Stomach smooth muscle (tissue), 2 donors: ENCODE measurements at regions not wholly inside any gene's neighbourhood (a gene's known extent, or its start where the extent isn't known, plus 50 kb on each side); places are given as distances from the start of the nearest gene placed in this dataset.
"Not testable (repeated sequence)": the region's sequence is repeated elsewhere in the genome, so short reads cannot be mapped to it uniquely, and the experiment has no call there.

ENCODE experiments used
- H3K27ac ChIP-seq: one replicate; pipeline ENCODE4 v1.7.0; 2013; ENCODE audit warnings: mild to moderate bottlenecking, low read length, inconsistent platforms
- H3K27me3 ChIP-seq, 2 donors: one replicate each; pipeline ENCODE4 v1.7.0; 2013; ENCODE audit warnings: low read length in 2 of 2; ENCODE audit not compliant: insufficient read depth in 2 of 2, control insufficient read depth in 1 of 2
- H3K36me3 ChIP-seq, 2 donors: one replicate each; pipeline ENCODE4 v1.7.0; 2013; ENCODE audit warnings: low read length in 2 of 2; ENCODE audit not compliant: control insufficient read depth in 2 of 2, insufficient read depth in 2 of 2
- H3K4me1 ChIP-seq: one replicate; pipeline ENCODE4 v1.7.0; 2013; ENCODE audit warnings: low read length; ENCODE audit not compliant: control insufficient read depth, insufficient read depth
- H3K4me3 ChIP-seq, 2 donors: one replicate each; pipeline ENCODE4 v1.7.0; 2013; ENCODE audit warnings: low read length in 2 of 2
- H3K9ac ChIP-seq, 2 donors: one replicate each; pipeline ENCODE4 v1.7.0; 2013; ENCODE audit warnings: low read length in 2 of 2, mild to moderate bottlenecking in 1 of 2
- H3K9me3 ChIP-seq, 2 donors: one replicate each; pipeline ENCODE4 v1.7.0; 2013; ENCODE audit warnings: low read length in 2 of 2; ENCODE audit not compliant: control insufficient read depth in 2 of 2
- donor health status: healthy.
- donor health status: Pancreatic carcinoma.

- Histone ChIP-seq H3K27ac (no peak overlapping the region), H3K9me3 (peaks cover 0 to 10% of the 10 kb centered on the region in 2 donors), H3K9ac (no peak overlapping the region), H3K36me3 (no peaks in the 10 kb centered on the region), H3K4me1 (no peaks in the 10 kb centered on the region), H3K27me3 (no peaks in the 10 kb centered on the region), H3K4me3 (no peak overlapping the region)
Measured at GRCh38 chr6:19892260-19892659, 55.1 kb downstream of the ID4 start.

- Histone ChIP-seq H3K9me3 (peaks cover 0 to 9% of the 10 kb centered on the region in 2 donors), H3K27ac (no peak overlapping the region), H3K36me3 (no peaks in the 10 kb centered on the region), H3K27me3 (no peaks in the 10 kb centered on the region), H3K4me1 (no peaks in the 10 kb centered on the region), H3K4me3 (no peak overlapping the region), H3K9ac (no peak overlapping the region)
Measured at GRCh38 chr6:19895866-19896692, 58.9 kb downstream of the ID4 start.

- Histone ChIP-seq H3K27me3 (no peaks in the 10 kb centered on the region), H3K9me3 (peaks cover 0 to 9% of the 10 kb centered on the region in 2 donors), H3K27ac (no peak overlapping the region), H3K36me3 (no peaks in the 10 kb centered on the region), H3K9ac (no peak overlapping the region), H3K4me3 (no peak overlapping the region), H3K4me1 (no peaks in the 10 kb centered on the region)
Measured at GRCh38 chr6:19896693-19897010, 59.5 kb downstream of the ID4 start.

GRCh38 chr6:19898141-19898740 lies 61.1 kb downstream of the ID4 start:
- no peaks in the 10 kb centered on the region for H3K4me1 ChIP-seq
- no peak overlapping the region for H3K9ac ChIP-seq
- no peak overlapping the region for H3K4me3 ChIP-seq
- no peak overlapping the region for H3K27ac ChIP-seq
- no peaks in the 10 kb centered on the region for H3K27me3 ChIP-seq
- peaks cover 0 to 9% of the 10 kb centered on the region in 2 donors for H3K9me3 ChIP-seq
- H3K36me3 ChIP-seq: no peaks in the 10 kb centered on the region

GRCh38 chr6:19902201-19902600 lies 65.0 kb downstream of the ID4 start:
- no peaks in the 10 kb centered on the region for H3K27me3 ChIP-seq
- H3K36me3 ChIP-seq: no peaks in the 10 kb centered on the region
- no peak overlapping the region for H3K27ac ChIP-seq
- no peak overlapping the region for H3K9ac ChIP-seq
- H3K9me3 ChIP-seq: no peaks in the 10 kb centered on the region
- no peak overlapping the region for H3K4me3 ChIP-seq
- no peaks in the 10 kb centered on the region for H3K4me1 ChIP-seq

GRCh38 chr6:19904408-19904807 lies 67.2 kb downstream of the ID4 start:
- H3K36me3 ChIP-seq, H3K27ac ChIP-seq, H3K9me3 ChIP-seq, H3K9ac ChIP-seq, H3K4me3 ChIP-seq, H3K27me3 ChIP-seq, H3K4me1 ChIP-seq: not testable (repeated sequence)

GRCh38 chr6:19905584-19905983 lies 68.4 kb downstream of the ID4 start:
- Histone ChIP-seq H3K9ac (no peak overlapping the region), H3K27me3 (no peaks in the 10 kb centered on the region), H3K4me3 (no peak overlapping the region), H3K27ac (no peak overlapping the region), H3K36me3 (no peaks in the 10 kb centered on the region), H3K4me1 (no peaks in the 10 kb centered on the region), H3K9me3 (no peaks in the 10 kb centered on the region)

GRCh38 chr6:19906171-19906570 lies 69.0 kb downstream of the ID4 start:
- Histone ChIP-seq H3K4me1 (no peaks in the 10 kb centered on the region), H3K27ac (no peak overlapping the region), H3K27me3 (no peaks in the 10 kb centered on the region), H3K36me3 (no peaks in the 10 kb centered on the region), H3K9ac (no peak overlapping the region), H3K9me3 (no peaks in the 10 kb centered on the region), H3K4me3 (no peak overlapping the region)

- H3K9me3 ChIP-seq: no peaks in the 10 kb centered on the region
- no peak overlapping the region for H3K27ac ChIP-seq
- no peaks in the 10 kb centered on the region for H3K4me1 ChIP-seq
- H3K27me3 ChIP-seq: no peaks in the 10 kb centered on the region
- no peaks in the 10 kb centered on the region for H3K36me3 ChIP-seq
- no peak overlapping the region for H3K9ac ChIP-seq
- no peak overlapping the region for H3K4me3 ChIP-seq
Measured at GRCh38 chr6:19911223-19911622, 74.1 kb downstream of the ID4 start.

- H3K27me3 ChIP-seq: no peaks in the 10 kb centered on the region
- H3K4me3 ChIP-seq: no peak overlapping the region
- H3K9ac ChIP-seq: no peak overlapping the region
- no peaks in the 10 kb centered on the region for H3K36me3 ChIP-seq
- no peaks in the 10 kb centered on the region for H3K9me3 ChIP-seq
- no peak overlapping the region for H3K27ac ChIP-seq
- no peaks in the 10 kb centered on the region for H3K4me1 ChIP-seq
Measured at GRCh38 chr6:19918436-19918835, 81.3 kb downstream of the ID4 start.

GRCh38 chr6:19921786-19922185 lies 84.6 kb downstream of the ID4 start:
- Histone ChIP-seq H3K27ac (no peak overlapping the region), H3K4me3 (no peak overlapping the region), H3K9ac (no peak overlapping the region)

More at GRCh38 chr6:19921786-19922185, 84.6 kb downstream of the ID4 start:
- Histone ChIP-seq H3K36me3 (no peaks in the 10 kb centered on the region), H3K4me1 (no peaks in the 10 kb centered on the region), H3K27me3 (peaks cover 0 to 2% of the 10 kb centered on the region in 2 donors), H3K9me3 (no peaks in the 10 kb centered on the region)
